ENCODE measurements at regions not wholly inside any gene's neighbourhood (a gene's known extent, or its start where the extent isn't known, plus 50 kb on each side); places are given as distances from the start of the nearest gene placed in this dataset.
"Not testable (repeated sequence)": the region's sequence is repeated elsewhere in the genome, so short reads cannot be mapped to it uniquely, and the experiment has no call there.

DNA sequence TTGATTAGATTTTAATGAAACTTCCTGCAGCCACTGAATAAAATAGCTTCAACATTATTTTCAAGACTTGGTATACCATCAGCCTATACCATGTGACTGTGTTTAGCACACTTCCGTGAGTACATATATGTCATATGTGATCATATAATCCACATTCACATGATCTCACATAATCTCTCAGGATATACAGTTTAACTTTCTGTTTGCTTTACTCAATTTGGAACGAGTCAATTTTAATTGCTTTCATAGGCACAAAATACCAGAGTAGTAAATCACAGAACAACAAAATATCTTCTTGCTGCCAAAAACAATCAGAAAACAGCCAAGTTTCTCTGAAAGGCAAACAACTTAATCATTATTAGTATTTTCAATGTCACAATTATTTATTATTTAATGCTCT is 731.1 kb upstream of the DIAPH2 start:
- Histone ChIP-seq H3K27ac (ENCODE audit: low read depth, low read length) (no peak overlapping the region), H3K27me3 (ENCODE audit: control insufficient read depth, insufficient read depth, low read length) (no peaks in the 10 kb centered on the region), H3K9ac (ENCODE audit: low read length) (no peak overlapping the region), H3K4me1 (ENCODE audit: control insufficient read depth, insufficient read depth, low read length) (no peaks in the 10 kb centered on the region), H3K9me3 (ENCODE audit: control insufficient read depth, insufficient read depth, low read depth, low read length) (peaks cover 20% of the 10 kb centered on the region), H3K4me3 (ENCODE audit: low read depth, low read length) (no peak overlapping the region), H3K36me3 (ENCODE audit: control insufficient read depth, insufficient read depth, low read length) (no peaks in the 10 kb centered on the region)

DNA sequence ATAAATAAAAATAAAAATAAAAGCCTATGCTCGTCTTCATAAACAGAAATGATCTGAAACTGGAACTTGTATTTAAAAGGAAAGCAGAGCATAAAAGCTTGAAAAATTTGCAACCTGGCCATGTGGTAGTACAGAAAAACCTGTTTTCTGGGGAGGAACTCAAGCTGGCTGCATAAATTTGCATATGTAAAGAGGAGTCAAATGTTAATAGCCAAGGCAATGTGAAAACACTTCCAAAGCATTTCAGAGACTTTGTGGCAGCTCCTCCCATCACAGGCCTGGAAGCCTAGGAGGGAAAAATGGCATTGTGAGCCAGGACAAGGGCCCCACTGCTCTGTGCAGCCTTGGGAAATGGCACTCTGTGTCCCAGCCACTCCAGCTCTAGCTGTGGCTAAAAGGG is 727.9 kb upstream of the DIAPH2 start:
- Histone ChIP-seq H3K27ac (ENCODE audit: low read depth, low read length) (no peak overlapping the region), H3K4me1 (ENCODE audit: control insufficient read depth, insufficient read depth, low read length) (no peaks in the 10 kb centered on the region), H3K4me3 (ENCODE audit: low read depth, low read length) (no peak overlapping the region), H3K9me3 (ENCODE audit: control insufficient read depth, insufficient read depth, low read depth, low read length) (peaks cover 25% of the 10 kb centered on the region), H3K27me3 (ENCODE audit: control insufficient read depth, insufficient read depth, low read length) (no peaks in the 10 kb centered on the region), H3K36me3 (ENCODE audit: control insufficient read depth, insufficient read depth, low read length) (no peaks in the 10 kb centered on the region), H3K9ac (ENCODE audit: low read length) (no peak overlapping the region)

DNA sequence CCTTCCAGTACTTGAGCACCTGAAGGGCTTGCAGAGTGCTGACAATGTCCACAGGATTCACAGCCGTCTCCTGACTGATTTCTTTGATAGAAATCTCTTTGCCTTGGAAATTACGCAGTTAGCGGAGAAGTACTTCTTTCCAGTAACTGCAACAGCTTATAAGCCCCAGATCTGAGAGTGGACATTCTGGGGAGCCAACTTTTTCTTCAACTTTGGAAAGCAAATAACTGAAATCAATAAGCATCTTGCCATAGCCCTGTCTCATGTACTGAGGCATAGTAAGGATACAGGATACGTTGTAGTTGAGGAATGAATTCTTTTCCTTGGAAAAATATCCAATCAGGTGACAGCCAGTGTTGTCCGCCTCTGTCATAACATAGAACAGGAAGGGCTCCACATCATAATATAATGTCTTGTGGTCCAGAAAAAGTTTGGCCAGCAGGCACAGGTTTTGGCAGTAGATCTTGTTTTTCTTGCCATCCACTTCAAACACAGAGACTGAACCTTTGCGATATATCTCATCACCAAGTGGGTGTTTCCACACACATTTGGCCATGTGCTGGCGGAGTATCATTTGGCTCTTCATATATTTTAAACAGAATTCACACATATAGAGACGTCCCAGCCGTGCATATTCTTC is 711.1 kb upstream of the DIAPH2 start:
- H3K4me3 ChIP-seq (ENCODE audit: low read depth, low read length); H3K27ac ChIP-seq (ENCODE audit: low read depth, low read length); H3K9me3 ChIP-seq (ENCODE audit: control insufficient read depth, insufficient read depth, low read depth, low read length); H3K36me3 ChIP-seq (ENCODE audit: control insufficient read depth, insufficient read depth, low read length); H3K27me3 ChIP-seq (ENCODE audit: control insufficient read depth, insufficient read depth, low read length); H3K4me1 ChIP-seq (ENCODE audit: control insufficient read depth, insufficient read depth, low read length); H3K9ac ChIP-seq (ENCODE audit: low read length): not testable (repeated sequence)

DNA sequence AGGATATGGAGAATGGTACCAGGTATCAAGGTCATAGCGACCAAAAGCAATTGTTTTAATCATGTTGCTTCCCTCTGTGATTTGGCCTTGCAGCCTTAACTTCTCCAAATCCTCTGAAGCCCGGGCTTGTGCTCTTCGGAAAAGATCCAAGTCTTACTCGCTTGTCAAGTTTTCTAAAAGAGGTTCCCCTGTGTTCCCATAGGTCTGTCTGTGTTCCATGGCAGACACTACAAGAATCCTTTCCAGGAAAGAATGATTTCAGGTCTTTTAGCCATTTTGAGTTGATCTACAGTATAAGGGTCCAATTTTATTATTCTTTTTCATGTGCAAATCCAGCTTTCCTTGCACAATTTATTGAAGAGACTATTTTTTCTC is 710.6 kb upstream of the DIAPH2 start:
- Histone ChIP-seq H3K9me3 (ENCODE audit: control insufficient read depth, insufficient read depth, low read depth, low read length) (no peaks in the 10 kb centered on the region), H3K27ac (ENCODE audit: low read depth, low read length) (no peak overlapping the region), H3K4me1 (ENCODE audit: control insufficient read depth, insufficient read depth, low read length) (no peaks in the 10 kb centered on the region), H3K27me3 (ENCODE audit: control insufficient read depth, insufficient read depth, low read length) (no peaks in the 10 kb centered on the region), H3K4me3 (ENCODE audit: low read depth, low read length) (no peak overlapping the region), H3K9ac (ENCODE audit: low read length) (no peak overlapping the region), H3K36me3 (ENCODE audit: control insufficient read depth, insufficient read depth, low read length) (no peaks in the 10 kb centered on the region)

DNA sequence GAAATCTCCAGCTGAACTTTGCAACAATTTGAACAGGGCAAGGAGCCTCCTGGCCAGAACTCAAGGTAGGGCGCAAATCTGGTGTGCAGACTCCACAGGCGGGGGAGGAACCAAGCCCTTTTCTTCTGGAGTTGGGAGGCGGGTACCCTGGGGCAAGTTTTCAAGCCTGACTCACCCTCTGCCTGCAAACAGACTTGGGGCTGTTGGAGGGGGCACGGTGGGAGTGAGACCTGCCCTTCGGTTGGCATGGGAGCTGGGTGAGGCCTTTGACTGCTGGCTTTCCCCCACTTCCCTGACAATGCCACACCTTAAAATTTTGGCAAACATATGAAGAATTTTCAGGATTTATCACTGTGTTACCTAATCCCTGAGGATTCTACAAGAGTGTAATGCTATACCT is 709.8 kb upstream of the DIAPH2 start:
- no peak overlapping the region for H3K9ac ChIP-seq (ENCODE audit: low read length)
- no peak overlapping the region for H3K27ac ChIP-seq (ENCODE audit: low read depth, low read length)
- no peaks in the 10 kb centered on the region for H3K9me3 ChIP-seq (ENCODE audit: control insufficient read depth, insufficient read depth, low read depth, low read length)
- H3K27me3 ChIP-seq (ENCODE audit: control insufficient read depth, insufficient read depth, low read length): no peaks in the 10 kb centered on the region
- H3K4me3 ChIP-seq (ENCODE audit: low read depth, low read length): no peak overlapping the region
- H3K36me3 ChIP-seq (ENCODE audit: control insufficient read depth, insufficient read depth, low read length): no peaks in the 10 kb centered on the region
- H3K4me1 ChIP-seq (ENCODE audit: control insufficient read depth, insufficient read depth, low read length): no peaks in the 10 kb centered on the region

DNA sequence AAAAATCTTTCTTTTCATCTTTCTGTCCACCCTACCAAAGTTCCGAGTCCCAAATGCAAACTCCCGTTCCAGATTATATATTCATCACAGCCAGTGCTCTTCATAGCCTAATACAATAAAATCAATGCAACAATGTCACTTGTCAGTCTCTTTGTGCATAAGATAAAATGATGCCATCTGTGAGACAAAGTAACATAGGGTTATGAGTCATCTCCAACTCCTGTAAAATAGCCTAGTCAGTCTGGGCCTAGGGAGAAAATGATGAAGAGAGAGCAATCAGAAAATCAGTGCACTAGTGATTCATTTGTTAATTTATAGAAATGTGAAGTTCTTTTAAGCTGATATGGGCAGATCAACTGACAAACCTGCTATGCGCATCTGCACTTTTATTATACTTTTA is 689.1 kb upstream of the DIAPH2 start:
- Histone ChIP-seq H3K27me3 (ENCODE audit: control insufficient read depth, insufficient read depth, low read length) (no peaks in the 10 kb centered on the region; the same call in 1 of the 2 replicates), H3K4me3 (ENCODE audit: low read depth, low read length) (no peak overlapping the region), H3K9ac (ENCODE audit: low read length) (no peak overlapping the region), H3K36me3 (ENCODE audit: control insufficient read depth, insufficient read depth, low read length) (no peaks in the 10 kb centered on the region), H3K9me3 (ENCODE audit: control insufficient read depth, insufficient read depth, low read depth, low read length) (no peaks in the 10 kb centered on the region), H3K4me1 (ENCODE audit: control insufficient read depth, insufficient read depth, low read length) (no peaks in the 10 kb centered on the region), H3K27ac (ENCODE audit: low read depth, low read length) (no peak overlapping the region)

DNA sequence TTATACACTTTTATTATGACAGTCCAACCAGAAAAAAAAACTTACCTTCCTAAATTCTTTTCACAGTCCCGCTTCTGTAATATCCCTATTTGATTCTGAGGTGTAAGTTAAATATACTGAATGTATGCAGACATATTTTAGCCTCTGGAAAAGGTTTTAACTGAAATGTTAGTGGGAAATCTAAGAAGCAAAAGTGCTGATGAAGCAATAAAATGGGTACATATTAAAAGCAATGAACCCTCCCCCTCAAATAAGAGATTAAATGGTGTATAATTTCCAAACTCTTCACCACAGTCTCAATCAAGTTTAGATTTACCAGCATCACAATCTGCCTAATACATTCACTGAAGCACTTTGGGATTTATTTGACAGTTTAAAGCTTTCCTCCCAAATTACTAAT is 688.3 kb upstream of the DIAPH2 start:
- Histone ChIP-seq H3K27ac (ENCODE audit: low read depth, low read length) (no peak overlapping the region), H3K9me3 (ENCODE audit: control insufficient read depth, insufficient read depth, low read depth, low read length) (no peaks in the 10 kb centered on the region), H3K27me3 (ENCODE audit: control insufficient read depth, insufficient read depth, low read length) (no peaks in the 10 kb centered on the region; the same call in 1 of the 2 replicates), H3K4me1 (ENCODE audit: control insufficient read depth, insufficient read depth, low read length) (no peaks in the 10 kb centered on the region), H3K36me3 (ENCODE audit: control insufficient read depth, insufficient read depth, low read length) (no peaks in the 10 kb centered on the region), H3K9ac (ENCODE audit: low read length) (no peak overlapping the region), H3K4me3 (ENCODE audit: low read depth, low read length) (no peak overlapping the region)

DNA sequence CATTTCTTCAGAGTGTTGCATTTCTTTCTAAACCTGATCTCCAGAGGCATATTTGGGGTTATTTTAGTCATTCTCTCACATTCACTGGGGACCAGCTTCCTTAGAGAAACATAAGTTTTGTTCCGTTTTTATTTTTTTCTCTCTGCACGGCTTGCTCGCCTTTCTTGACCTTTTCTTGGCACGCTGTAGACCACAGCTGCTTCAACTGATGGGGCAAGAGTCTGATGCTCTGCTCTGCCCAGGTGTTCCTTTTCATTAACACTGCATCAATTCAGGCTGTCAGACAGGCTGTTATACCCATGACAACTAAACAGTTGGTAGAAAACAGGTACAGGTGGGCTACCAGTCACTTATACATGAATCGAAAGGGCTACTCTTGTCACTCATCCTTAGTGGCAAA is 682.2 kb upstream of the DIAPH2 start:
- Histone ChIP-seq H3K4me3 (ENCODE audit: low read depth, low read length) (no peak overlapping the region), H3K9me3 (ENCODE audit: control insufficient read depth, insufficient read depth, low read depth, low read length) (no peaks in the 10 kb centered on the region), H3K4me1 (ENCODE audit: control insufficient read depth, insufficient read depth, low read length) (0 out of 2 replicates have a peak, but pooled peaks cover 3% of the 10 kb centered on the region), H3K27ac (ENCODE audit: low read depth, low read length) (no peak overlapping the region), H3K9ac (ENCODE audit: low read length) (no peak overlapping the region), H3K27me3 (ENCODE audit: control insufficient read depth, insufficient read depth, low read length) (no peaks in the 10 kb centered on the region), H3K36me3 (ENCODE audit: control insufficient read depth, insufficient read depth, low read length) (no peaks in the 10 kb centered on the region)

DNA sequence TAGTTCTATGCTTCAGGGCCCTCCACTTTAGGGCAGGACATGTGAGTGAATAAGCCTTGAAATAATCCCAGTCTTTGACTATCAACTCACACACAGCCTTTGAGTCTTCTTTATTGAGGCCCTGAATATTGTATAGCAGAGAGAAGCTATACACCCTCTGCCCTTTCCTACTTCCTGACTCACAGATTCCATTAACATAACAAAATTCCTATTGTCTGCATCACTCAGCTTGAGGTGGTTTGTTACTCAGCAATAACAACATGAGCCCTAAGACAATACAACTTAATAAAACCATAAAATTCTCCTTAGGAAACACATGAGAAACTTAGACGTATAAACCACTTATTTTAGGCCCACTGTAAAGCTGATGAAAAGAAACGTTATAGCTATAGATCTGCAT is 680.3 kb upstream of the DIAPH2 start:
- Histone ChIP-seq H3K27ac (ENCODE audit: low read depth, low read length) (no peak overlapping the region), H3K36me3 (ENCODE audit: control insufficient read depth, insufficient read depth, low read length) (no peaks in the 10 kb centered on the region), H3K9ac (ENCODE audit: low read length) (no peak overlapping the region), H3K4me3 (ENCODE audit: low read depth, low read length) (no peak overlapping the region), H3K4me1 (ENCODE audit: control insufficient read depth, insufficient read depth, low read length) (0 out of 2 replicates have a peak, but pooled peaks cover 3% of the 10 kb centered on the region), H3K9me3 (ENCODE audit: control insufficient read depth, insufficient read depth, low read depth, low read length) (0 out of 2 replicates have a peak, but pooled peaks cover 2% of the 10 kb centered on the region), H3K27me3 (ENCODE audit: control insufficient read depth, insufficient read depth, low read length) (no peaks in the 10 kb centered on the region)

DNA sequence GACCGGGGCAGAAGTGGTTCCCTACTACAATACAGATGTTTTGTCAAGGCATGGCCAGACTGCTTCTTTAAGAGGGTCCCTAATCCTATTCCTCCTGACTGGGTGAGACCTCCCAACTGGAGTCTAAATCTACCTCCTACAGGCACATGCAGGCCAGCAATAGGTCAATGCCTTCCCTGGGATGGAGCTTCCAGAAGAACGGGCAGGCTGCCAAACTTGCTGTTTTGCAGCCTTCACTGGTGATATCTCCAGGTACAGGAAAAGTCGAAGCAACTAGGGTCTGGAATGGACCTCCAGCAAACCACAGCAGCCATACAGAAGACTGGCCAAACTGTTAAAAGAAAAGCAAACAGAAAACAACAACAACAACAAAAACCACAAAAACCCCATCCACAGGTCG is 678.4 kb upstream of the DIAPH2 start:
- Histone ChIP-seq H3K27ac (ENCODE audit: low read depth, low read length) (no peak overlapping the region), H3K9me3 (ENCODE audit: control insufficient read depth, insufficient read depth, low read depth, low read length) (0 out of 2 replicates have a peak, but pooled peaks cover 2% of the 10 kb centered on the region), H3K4me3 (ENCODE audit: low read depth, low read length) (no peak overlapping the region), H3K27me3 (ENCODE audit: control insufficient read depth, insufficient read depth, low read length) (no peaks in the 10 kb centered on the region), H3K36me3 (ENCODE audit: control insufficient read depth, insufficient read depth, low read length) (no peaks in the 10 kb centered on the region), H3K9ac (ENCODE audit: low read length) (no peak overlapping the region), H3K4me1 (ENCODE audit: control insufficient read depth, insufficient read depth, low read length) (0 out of 2 replicates have a peak, but pooled peaks cover 3% of the 10 kb centered on the region)

DNA sequence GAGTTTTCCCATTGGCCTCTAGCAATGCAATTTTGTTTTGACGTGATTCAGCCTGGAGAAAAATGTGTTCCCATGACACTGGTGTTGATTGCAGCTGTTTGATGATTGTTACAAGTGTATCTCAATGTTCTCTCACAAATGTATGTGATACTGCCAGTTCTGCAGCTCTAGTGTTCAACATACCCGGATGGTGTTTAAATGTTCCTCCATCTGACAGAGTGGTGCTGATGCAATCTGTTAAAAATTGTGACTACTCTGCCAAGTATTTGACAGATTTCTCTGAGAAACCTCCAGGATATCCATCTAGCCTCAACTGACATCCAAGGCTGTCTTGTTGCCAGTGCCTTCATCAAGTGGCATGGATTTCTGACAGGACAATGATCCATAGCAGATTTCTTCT is 657.2 kb upstream of the DIAPH2 start:
- peaks cover 3% of the 10 kb centered on the region; the same call in 1 of the 2 replicates for H3K9me3 ChIP-seq (ENCODE audit: control insufficient read depth, insufficient read depth, low read depth, low read length)
- H3K4me1 ChIP-seq (ENCODE audit: control insufficient read depth, insufficient read depth, low read length): no peaks in the 10 kb centered on the region
- H3K27ac ChIP-seq (ENCODE audit: low read depth, low read length): no peak overlapping the region
- H3K27me3 ChIP-seq (ENCODE audit: control insufficient read depth, insufficient read depth, low read length): no peaks in the 10 kb centered on the region
- no peak overlapping the region for H3K4me3 ChIP-seq (ENCODE audit: low read depth, low read length)
- no peaks in the 10 kb centered on the region for H3K36me3 ChIP-seq (ENCODE audit: control insufficient read depth, insufficient read depth, low read length)
- H3K9ac ChIP-seq (ENCODE audit: low read length): no peak overlapping the region
